Activated naive CD4-positive, alpha-beta T cell treated with anti-CD3 and anti-CD28 coated beads, Interleukin-2, amount 10 ng/mL, durations not matched to agents 7 days and 5 days (primary cell): ENCODE measurements at regions not wholly inside any gene's neighbourhood (a gene's known extent, or its start where the extent isn't known, plus 50 kb on each side); places are given as distances from the start of the nearest gene placed in this dataset.

ENCODE experiments used
- CTCF ChIA-PET: fragments of 350-600 bp; sonication (Branson Sonifier 250); formaldehyde crosslinking; loops from one replicate; lab custom pipeline; 2021; ENCODE audit warnings: antibody characterized with exemption; lab: Charles Lee
- DNase-seq: peaks from one replicate; pipeline ENCODE4 v3.0.0-alpha.2; 2020
- H3K27ac Mint-ChIP-seq: one replicate; pipeline ENCODE4 v1.8.0; 2021; ENCODE audit warnings: mild to moderate bottlenecking, moderate library complexity, mixed read lengths
- H3K27me3 Mint-ChIP-seq: one replicate; pipeline ENCODE4 v1.8.0; 2021; ENCODE audit warnings: mild to moderate bottlenecking, mixed read lengths
- H3K36me3 Mint-ChIP-seq: one replicate; pipeline ENCODE4 v1.8.0; 2021; ENCODE audit warnings: mixed read lengths
- H3K4me1 Mint-ChIP-seq: one replicate; pipeline ENCODE4 v1.8.0; 2021; ENCODE audit warnings: mixed read lengths
- H3K4me3 Mint-ChIP-seq: one replicate; pipeline ENCODE4 v1.8.0; 2021; ENCODE audit warnings: mild to moderate bottlenecking, moderate library complexity, mixed read lengths
- H3K9me3 Mint-ChIP-seq: one replicate; pipeline ENCODE4 v1.8.0; 2021; ENCODE audit warnings: mixed read lengths

DNA sequence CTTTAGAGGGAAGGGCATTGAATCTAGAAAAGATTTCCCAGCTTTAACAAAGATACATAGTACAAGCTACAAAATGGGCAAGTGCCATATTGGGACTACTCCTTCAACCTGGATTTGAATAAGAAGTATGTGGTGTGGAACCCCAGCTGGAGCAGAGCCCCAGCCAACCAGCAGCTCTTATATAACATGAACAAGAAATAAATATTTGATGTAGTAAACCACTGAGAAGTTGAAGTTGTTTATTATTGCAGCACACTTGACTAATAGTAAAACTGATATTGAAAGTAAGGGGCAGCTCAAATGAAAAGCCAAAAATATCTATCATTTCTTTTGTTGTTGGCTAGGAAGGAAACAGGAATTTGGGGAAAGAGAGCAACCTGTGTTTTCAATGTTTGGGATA lies 701.8 kb downstream of the TMTC2 start:
- CTCF ChIA-PET, result no interaction called here
- no peak for DNase-seq
- Mint-ChIP-seq H3K9me3 (no peaks in the 10 kb centered on the region), H3K4me1 (no peaks in the 10 kb centered on the region), H3K27ac (no peak overlapping the region), H3K36me3 (no peaks in the 10 kb centered on the region), H3K27me3 (no peaks in the 10 kb centered on the region), H3K4me3 (no peak overlapping the region)

DNA sequence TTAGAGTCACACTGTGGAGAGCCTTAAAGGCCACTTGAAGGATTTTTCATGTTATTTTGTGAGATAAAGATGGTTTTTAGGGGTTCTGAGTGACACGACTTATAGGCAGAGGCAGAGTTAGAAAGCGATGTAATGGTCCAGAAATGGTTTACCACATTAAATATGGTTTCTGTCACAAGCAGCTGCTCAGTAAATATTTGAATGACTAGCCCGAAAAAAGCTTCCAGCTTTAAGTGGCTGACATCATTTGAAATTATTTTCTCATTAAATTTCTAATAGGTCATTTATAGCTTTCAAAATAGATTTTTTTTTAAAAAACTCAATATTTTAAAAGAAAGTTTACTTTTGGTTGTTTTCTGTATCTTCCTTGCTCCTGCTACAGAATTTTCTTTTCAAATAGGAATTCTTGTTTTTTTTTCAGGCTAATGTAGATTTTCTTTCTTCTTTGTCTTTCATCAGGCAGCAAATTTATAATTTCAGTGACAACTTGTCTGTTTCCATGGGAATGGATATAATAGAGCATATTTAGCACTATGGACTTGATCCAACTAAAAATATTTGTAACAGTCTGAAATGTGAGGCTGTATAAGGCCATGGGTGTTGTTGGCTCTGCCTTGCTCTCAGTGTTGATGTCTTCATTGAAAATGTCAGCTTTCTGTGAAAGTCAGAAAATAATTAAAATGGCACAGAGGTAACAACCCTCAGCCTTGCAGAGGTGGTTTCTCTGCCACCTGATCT lies 700.0 kb downstream of the TMTC2 start:
- H3K4me3 Mint-ChIP-seq, result no peak overlapping the region
- no peaks in the 10 kb centered on the region for H3K27me3 Mint-ChIP-seq
- CTCF ChIA-PET, result no interaction called here
- H3K9me3 Mint-ChIP-seq, result no peaks in the 10 kb centered on the region
- H3K27ac Mint-ChIP-seq, result no peak overlapping the region
- no peaks in the 10 kb centered on the region for H3K4me1 Mint-ChIP-seq
- DNase-seq, result no peak
- no peaks in the 10 kb centered on the region for H3K36me3 Mint-ChIP-seq

DNA sequence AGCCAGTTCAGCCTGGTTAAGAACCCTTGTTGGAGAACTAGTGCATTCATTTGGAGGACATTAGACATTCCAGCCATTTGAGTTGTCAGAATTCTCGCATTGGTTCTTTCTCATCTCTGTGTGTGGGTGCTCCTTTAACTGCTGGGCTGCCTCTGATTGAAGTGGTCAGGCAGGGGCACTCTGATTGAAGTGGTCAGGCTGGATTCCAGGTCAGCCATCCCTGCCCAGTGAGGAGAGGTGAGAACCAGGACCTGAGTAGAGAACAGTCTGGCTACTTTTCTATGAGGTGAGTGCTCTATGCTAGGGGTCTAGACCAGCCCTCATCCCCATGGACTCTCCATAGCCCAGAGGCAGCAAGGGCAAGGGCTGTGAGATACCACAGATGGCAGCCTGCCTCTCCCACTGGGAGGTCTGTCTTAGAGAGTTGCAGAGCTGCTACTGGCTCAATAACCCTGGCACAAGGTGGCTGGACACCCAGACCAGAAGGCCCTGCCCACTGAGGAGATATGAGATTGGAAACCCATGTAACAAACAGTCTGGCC lies 691.6 kb downstream of the TMTC2 start:
- Mint-ChIP-seq H3K27me3 (no peaks in the 10 kb centered on the region), H3K9me3 (no peaks in the 10 kb centered on the region), H3K27ac (no peak overlapping the region), H3K4me1 (no peaks in the 10 kb centered on the region), H3K36me3 (no peaks in the 10 kb centered on the region), H3K4me3 (no peak overlapping the region)
- no peak for DNase-seq
- CTCF ChIA-PET, result no interaction called here

DNA sequence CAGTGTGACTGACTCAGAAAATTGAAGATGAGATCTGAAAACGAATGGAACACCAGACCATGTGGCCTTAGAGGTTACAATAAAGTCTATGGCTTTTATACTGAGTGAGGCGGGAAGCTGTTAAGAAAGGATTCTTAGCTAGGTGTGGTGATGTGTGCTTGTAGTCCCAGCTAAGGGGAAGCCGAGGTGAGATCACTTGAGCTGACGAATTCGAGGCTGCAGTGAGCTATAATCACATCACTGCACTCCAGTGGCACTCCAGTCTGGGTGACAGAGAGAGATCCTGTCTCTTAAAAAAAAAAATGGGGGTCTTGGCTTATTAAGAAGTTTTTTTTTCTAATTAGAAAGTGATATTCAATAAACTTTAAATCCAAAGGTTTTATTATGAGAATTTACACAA lies 678.6 kb downstream of the TMTC2 start:
- CTCF ChIA-PET, result no interaction called here
- Mint-ChIP-seq H3K4me1 (no peaks in the 10 kb centered on the region), H3K9me3 (peaks cover 2% of the 10 kb centered on the region), H3K4me3 (no peak overlapping the region), H3K27ac (no peak overlapping the region), H3K27me3 (no peaks in the 10 kb centered on the region), H3K36me3 (no peaks in the 10 kb centered on the region)
- no peak for DNase-seq

DNA sequence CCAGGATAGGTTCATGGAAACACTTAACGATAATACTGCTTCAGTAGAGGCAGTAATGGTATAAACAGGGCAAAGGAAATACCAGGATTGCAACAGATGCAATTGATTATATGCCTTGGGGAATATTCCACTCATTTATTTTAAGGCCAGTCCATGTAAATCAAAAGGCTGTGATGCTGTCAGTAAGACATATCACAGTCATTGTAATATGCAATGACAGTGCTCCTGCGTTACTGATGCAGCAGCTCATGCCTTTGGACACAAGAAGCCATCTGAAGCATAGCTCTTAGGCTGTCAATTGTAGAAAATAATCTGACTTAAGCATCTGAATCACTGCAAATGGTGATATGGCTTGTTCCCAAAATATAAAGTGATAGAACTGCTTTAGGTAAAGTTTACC lies 674.8 kb downstream of the TMTC2 start:
- H3K4me1 Mint-ChIP-seq, result no peaks in the 10 kb centered on the region
- no peak overlapping the region for H3K27ac Mint-ChIP-seq
- DNase-seq, result no peak
- H3K27me3 Mint-ChIP-seq, result no peaks in the 10 kb centered on the region
- no peak overlapping the region for H3K4me3 Mint-ChIP-seq
- H3K36me3 Mint-ChIP-seq, result no peaks in the 10 kb centered on the region
- peaks cover 2% of the 10 kb centered on the region for H3K9me3 Mint-ChIP-seq
- CTCF ChIA-PET, result no interaction called here

DNA sequence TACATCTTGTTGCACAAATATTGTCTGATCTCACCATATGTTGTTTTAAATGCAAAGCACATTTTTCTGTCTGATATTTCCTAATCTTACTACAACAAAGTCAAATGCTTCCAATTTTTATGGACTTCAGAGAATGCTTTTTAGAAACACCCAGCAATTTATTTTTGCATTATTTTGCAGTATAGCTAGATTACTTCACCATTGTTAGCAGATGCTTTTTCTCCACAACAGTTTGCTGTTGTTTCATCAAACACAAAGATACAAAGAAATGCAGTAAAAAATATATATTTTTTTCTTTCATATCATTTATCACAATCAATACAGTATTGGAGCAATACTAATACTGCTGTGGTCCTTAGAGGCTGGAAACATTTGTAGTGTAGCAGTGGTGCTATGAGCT lies 674.4 kb downstream of the TMTC2 start:
- Mint-ChIP-seq H3K4me1 (no peaks in the 10 kb centered on the region), H3K27ac (no peak overlapping the region), H3K4me3 (no peak overlapping the region), H3K9me3 (peaks cover 2% of the 10 kb centered on the region), H3K27me3 (no peaks in the 10 kb centered on the region), H3K36me3 (no peaks in the 10 kb centered on the region)
- CTCF ChIA-PET, result no interaction called here
- no peak for DNase-seq

DNA sequence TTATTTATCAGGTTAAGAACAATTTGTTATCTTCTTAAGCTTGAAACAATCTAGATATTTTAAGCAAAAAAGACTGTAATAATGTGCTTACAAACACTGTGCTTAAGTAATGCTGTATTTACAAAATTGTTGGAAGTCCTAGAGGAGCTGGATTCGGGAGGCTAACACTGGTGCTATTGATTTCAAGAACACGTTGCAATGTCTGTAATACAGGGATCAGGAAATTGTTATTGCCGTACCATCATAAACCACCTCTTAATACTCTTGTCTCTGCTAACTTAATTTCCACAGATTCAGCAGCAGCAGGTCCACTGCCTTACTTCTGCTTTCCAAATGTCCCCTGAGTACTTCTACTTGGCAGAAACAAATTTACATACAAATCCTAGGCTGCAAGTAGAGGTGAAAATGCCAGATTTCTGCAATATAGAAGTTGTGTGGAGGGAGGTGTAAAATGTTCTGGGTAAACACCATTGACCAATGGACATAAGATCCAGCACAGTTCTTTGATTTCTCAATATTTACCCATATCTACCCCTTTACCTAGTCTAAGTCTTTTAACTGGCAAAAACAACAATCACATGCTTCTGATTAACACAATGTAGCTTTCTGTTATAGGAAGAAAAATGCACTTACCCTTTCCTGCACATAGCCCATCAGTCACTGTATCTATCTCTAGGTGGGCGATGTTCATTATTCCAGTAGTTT lies 663.4 kb downstream of the TMTC2 start:
- no peaks in the 10 kb centered on the region for H3K36me3 Mint-ChIP-seq
- no peak overlapping the region for H3K4me3 Mint-ChIP-seq
- CTCF ChIA-PET, result no interaction called here
- DNase-seq, result no peak
- no peaks in the 10 kb centered on the region for H3K27me3 Mint-ChIP-seq
- no peaks in the 10 kb centered on the region for H3K4me1 Mint-ChIP-seq
- H3K27ac Mint-ChIP-seq, result no peak overlapping the region
- no peaks in the 10 kb centered on the region for H3K9me3 Mint-ChIP-seq

DNA sequence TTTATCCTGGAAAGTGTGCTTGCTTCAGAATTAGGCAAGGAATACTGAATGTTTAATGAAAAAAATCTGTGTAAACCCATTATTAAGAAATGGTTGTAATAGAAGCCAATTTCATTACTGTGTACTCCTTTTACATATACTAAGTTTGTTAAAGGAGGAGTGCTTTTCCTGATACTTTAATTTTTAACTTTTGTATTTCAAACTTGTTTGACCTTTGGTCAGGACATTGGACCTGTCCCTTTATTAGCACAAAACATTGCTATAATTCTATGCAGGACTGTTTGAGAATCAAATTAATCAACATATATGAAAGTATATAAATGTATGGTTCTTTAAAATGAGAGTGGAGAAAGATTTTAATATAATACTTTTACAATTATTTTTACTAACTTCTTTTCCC lies 659.6 kb downstream of the TMTC2 start:
- H3K4me3 Mint-ChIP-seq, result no peak overlapping the region
- no peak overlapping the region for H3K27ac Mint-ChIP-seq
- DNase-seq, result no peak
- H3K9me3 Mint-ChIP-seq, result no peaks in the 10 kb centered on the region
- H3K27me3 Mint-ChIP-seq, result no peaks in the 10 kb centered on the region
- no peaks in the 10 kb centered on the region for H3K36me3 Mint-ChIP-seq
- CTCF ChIA-PET, result no interaction called here
- H3K4me1 Mint-ChIP-seq, result no peaks in the 10 kb centered on the region

DNA sequence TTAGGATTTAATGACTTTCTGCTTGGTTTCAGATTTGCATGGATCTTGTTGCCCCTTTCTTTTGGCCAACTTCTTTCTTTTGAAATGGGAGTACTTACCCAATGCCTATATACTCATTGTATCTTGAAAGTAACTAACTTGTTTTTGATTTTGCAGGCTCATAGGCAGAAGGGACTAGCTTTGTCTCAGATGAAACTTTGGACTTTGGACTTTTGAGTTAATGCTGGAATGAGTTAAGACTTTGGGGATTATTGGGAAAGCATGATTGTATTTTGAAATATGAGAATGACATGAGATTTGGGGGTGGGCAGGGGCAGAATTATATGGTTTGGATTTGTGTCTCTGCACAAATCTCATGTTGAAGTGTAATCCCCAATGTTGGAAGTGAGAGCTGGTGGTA lies 657.1 kb downstream of the TMTC2 start:
- CTCF ChIA-PET, result no interaction called here
- no peaks in the 10 kb centered on the region for H3K27me3 Mint-ChIP-seq
- H3K4me1 Mint-ChIP-seq, result no peaks in the 10 kb centered on the region
- peaks cover 2% of the 10 kb centered on the region for H3K9me3 Mint-ChIP-seq
- no peak overlapping the region for H3K4me3 Mint-ChIP-seq
- H3K27ac Mint-ChIP-seq, result no peak overlapping the region
- no peaks in the 10 kb centered on the region for H3K36me3 Mint-ChIP-seq
- DNase-seq, result no peak

DNA sequence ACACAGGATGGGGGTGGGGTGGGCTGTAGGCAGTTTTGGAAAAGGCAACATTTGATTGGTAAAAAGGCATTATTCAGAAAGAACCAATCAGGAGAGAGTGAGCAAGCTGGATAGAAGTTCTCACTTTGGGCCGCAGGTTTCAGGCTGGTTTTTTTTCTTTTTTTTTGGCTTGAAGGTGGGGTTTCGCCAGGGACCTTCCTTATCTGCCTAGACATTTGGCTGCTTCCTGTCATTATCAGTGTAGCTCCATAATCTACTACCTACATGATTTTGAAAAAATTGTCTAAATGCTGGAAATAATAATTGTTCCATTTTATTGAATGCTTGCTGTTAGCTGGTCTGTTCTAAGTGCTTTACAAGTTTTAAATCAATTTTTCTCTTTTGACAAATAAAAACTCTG lies 649.0 kb downstream of the TMTC2 start:
- Mint-ChIP-seq H3K27me3 (no peaks in the 10 kb centered on the region), H3K4me1 (no peaks in the 10 kb centered on the region), H3K27ac (no peak overlapping the region), H3K4me3 (no peak overlapping the region), H3K36me3 (no peaks in the 10 kb centered on the region), H3K9me3 (peaks cover 2% of the 10 kb centered on the region)
- no peak for DNase-seq
- CTCF ChIA-PET, result no interaction called here

DNA sequence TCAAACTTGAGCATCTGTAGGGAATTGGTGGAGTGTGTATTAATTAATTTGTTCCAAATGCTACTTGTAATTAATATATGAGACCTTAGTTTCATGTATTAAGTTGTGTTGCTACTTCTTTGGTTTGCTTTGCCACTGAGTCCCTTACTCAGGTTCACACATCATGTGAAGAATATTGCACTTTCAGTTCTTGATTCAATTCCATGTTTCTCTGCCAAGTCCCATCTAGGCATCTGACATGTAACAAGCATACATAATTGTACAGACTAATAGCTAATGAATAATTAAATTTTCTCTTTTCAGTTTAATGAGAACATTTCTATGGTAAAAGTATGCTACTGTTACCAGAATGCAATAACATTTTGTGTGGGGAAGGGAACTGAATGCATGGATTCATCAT lies 640.0 kb downstream of the TMTC2 start:
- no peaks in the 10 kb centered on the region for H3K27me3 Mint-ChIP-seq
- H3K4me1 Mint-ChIP-seq, result no peaks in the 10 kb centered on the region
- H3K27ac Mint-ChIP-seq, result no peak overlapping the region
- CTCF ChIA-PET, result no interaction called here
- no peaks in the 10 kb centered on the region for H3K36me3 Mint-ChIP-seq
- H3K4me3 Mint-ChIP-seq, result no peak overlapping the region
- H3K9me3 Mint-ChIP-seq, result no peaks in the 10 kb centered on the region
- DNase-seq, result no peak

DNA sequence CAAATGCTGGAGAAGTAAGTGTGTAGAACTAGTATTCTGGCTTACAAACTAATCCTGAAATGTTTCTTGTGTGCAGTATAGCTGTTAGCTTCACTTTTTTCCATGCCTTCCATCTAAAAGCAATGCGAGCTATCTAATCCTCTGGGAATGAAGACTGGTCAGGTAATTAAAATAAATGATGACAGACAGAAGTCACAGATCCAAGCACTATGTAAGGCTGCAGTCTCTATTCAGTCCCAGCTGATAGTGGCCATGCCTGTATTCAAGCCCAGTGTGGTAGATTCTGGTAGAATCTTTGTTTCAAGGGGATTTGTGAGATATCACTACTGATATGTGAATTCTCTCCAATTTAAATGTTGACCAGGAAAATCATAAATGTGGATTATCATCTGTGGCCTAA lies 637.2 kb downstream of the TMTC2 start:
- Mint-ChIP-seq H3K36me3 (no peaks in the 10 kb centered on the region), H3K27me3 (no peaks in the 10 kb centered on the region), H3K9me3 (no peaks in the 10 kb centered on the region), H3K4me3 (no peak overlapping the region), H3K27ac (no peak overlapping the region), H3K4me1 (no peaks in the 10 kb centered on the region)
- CTCF ChIA-PET, result no interaction called here
- DNase-seq, result no peak

DNA sequence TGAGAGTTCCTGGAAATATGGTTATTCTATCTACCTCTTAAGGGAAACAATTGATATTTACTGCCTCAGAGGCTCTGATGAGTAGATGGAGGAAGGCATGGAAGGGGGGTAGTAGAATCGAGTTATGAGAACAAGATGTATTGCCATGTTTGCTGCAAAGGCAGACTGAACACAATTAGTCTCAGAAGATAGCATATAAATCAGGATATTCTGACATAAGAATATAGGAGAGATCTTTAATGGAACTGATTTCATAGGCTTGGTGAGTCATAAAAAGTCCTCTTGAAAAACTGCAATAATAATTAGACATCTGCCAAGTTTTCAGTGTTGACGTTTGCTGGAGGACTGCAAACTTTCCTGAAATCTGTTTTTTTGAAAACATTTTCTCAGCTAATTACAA lies 636.1 kb downstream of the TMTC2 start:
- H3K4me1 Mint-ChIP-seq, result no peaks in the 10 kb centered on the region
- H3K27me3 Mint-ChIP-seq, result no peaks in the 10 kb centered on the region
- H3K4me3 Mint-ChIP-seq, result no peak overlapping the region
- no peaks in the 10 kb centered on the region for H3K9me3 Mint-ChIP-seq
- CTCF ChIA-PET, result no interaction called here
- DNase-seq, result no peak
- no peaks in the 10 kb centered on the region for H3K36me3 Mint-ChIP-seq
- H3K27ac Mint-ChIP-seq, result no peak overlapping the region

DNA sequence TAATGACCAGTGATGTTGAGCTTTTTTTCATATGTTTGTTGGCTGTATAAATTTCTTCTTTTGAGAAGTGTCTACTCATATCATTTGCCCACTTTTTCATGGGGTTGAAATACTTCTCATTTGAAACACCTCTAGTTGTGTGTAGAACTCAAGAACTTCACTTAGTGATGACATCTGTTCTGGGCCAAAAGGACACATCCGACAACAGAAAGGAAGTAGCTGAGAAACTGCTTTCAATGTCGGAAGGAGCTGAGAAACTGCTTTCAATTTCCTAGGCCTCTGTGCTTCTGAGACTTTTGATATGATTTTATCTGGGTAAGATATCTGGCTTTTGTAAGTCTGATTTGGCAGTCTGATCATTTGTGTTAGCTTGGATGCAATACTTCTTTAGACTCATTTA lies 635.3 kb downstream of the TMTC2 start:
- no peaks in the 10 kb centered on the region for H3K4me1 Mint-ChIP-seq
- CTCF ChIA-PET, result no interaction called here
- DNase-seq, result no peak
- no peaks in the 10 kb centered on the region for H3K36me3 Mint-ChIP-seq
- no peak overlapping the region for H3K27ac Mint-ChIP-seq
- no peaks in the 10 kb centered on the region for H3K9me3 Mint-ChIP-seq
- no peaks in the 10 kb centered on the region for H3K27me3 Mint-ChIP-seq
- H3K4me3 Mint-ChIP-seq, result no peak overlapping the region

DNA sequence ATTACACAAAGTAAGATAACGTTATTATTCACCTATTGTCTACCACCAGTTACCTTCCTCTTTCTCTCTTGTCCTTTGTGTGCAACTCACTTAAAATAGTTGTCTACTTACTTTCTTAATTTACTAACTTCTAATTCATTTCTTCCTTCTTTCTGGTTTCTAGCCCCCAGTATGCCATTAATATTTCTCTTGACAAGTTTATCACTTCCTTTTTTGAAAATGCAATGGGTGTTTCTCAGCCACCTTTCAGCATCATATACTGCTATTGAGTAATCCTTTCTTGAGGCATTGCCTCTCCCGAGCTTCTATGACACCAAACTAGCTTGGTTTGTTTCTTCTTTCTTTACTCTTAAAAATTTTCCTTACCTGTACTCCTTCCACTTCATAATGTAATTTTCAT lies 633.6 kb downstream of the TMTC2 start:
- no peak overlapping the region for H3K4me3 Mint-ChIP-seq
- no peak overlapping the region for H3K27ac Mint-ChIP-seq
- no peaks in the 10 kb centered on the region for H3K36me3 Mint-ChIP-seq
- H3K9me3 Mint-ChIP-seq, result no peaks in the 10 kb centered on the region
- H3K4me1 Mint-ChIP-seq, result no peaks in the 10 kb centered on the region
- no peaks in the 10 kb centered on the region for H3K27me3 Mint-ChIP-seq
- no peak for DNase-seq
- CTCF ChIA-PET, result no interaction called here
